Colonic mucosa (tissue), 4 donors: ENCODE measurements at regions not wholly inside any gene's neighbourhood (a gene's known extent, or its start where the extent isn't known, plus 50 kb on each side); places are given as distances from the start of the nearest gene placed in this dataset.

Experiments used
- DNase-seq: peaks from one replicate; pipeline ENCODE4 v3.0.0-alpha.2; 2020
- H3K27ac ChIP-seq: fragments of 200-600 bp; one replicate; pipeline ENCODE4 v1.8.0; 2021
- H3K27me3 ChIP-seq: fragments of 200-600 bp; one replicate; pipeline ENCODE4 v1.8.0; 2021
- H3K36me3 ChIP-seq: fragments of 200-600 bp; one replicate; pipeline ENCODE4 v1.8.0; 2021
- H3K4me1 ChIP-seq: fragments of 200-600 bp; one replicate; pipeline ENCODE4 v1.8.0; 2021; ENCODE audit warnings: mild to moderate bottlenecking
- H3K4me3 ChIP-seq: fragments of 200-600 bp; one replicate; pipeline ENCODE4 v1.8.0; 2021
- H3K9ac ChIP-seq, 2 donors: one replicate each; pipeline ENCODE4 v1.7.0; 2013; ENCODE audit warnings: control low read depth in 2 of 2, low read depth in 2 of 2, low read length in 2 of 2
- H3K9me3 ChIP-seq: fragments of 200-600 bp; one replicate; pipeline ENCODE4 v1.8.0; 2021
- CTCF ChIP-seq: fragments of 200-600 bp; IDR thresholded peaks from one replicate; pipeline ENCODE4 v1.8.0; 2022; ENCODE audit warnings: antibody characterized with exemption, mild to moderate bottlenecking
- intact Hi-C: fragments of 100-400 bp; cut with DNase I; formaldehyde crosslinking; loops from one replicate; pipeline ENCODE4 v1.14.1; 2022
- donor health status: healthy.
- donor health status: DM: no; HTN: no; CAD: no.
- donor health status: DM: no; HTN: no; CAD: no.

GRCh38 chr21:16074950-16075489, 345.2 kb downstream of the USP25 start:
- Histone ChIP-seq H3K4me1 (no peaks in the 10 kb centered on the region), H3K36me3 (no peaks in the 10 kb centered on the region), H3K27me3 (no peaks in the 10 kb centered on the region), H3K9me3 (no peaks in the 10 kb centered on the region), H3K4me3 (no peak overlapping the region), H3K9ac (no peak overlapping the region), H3K27ac (no peak overlapping the region)
- intact Hi-C loops: loop anchor here (10.0 kb wide), 1 partner anchor 260 kb away; no protein-coding TSS in a partner anchor
- no peak for DNase-seq
- no peak for TF ChIP-seq CTCF

GRCh38 chr21:16075649-16076282, 346.0 kb downstream of the USP25 start:
- Histone ChIP-seq H3K9me3 (no peaks in the 10 kb centered on the region), H3K36me3 (no peaks in the 10 kb centered on the region), H3K4me1 (no peaks in the 10 kb centered on the region), H3K27ac (no peak overlapping the region), H3K4me3 (no peak overlapping the region), H3K27me3 (no peaks in the 10 kb centered on the region), H3K9ac (no peak overlapping the region)
- intact Hi-C loops: loop anchor here (10.0 kb wide), 1 partner anchor 259 kb away; no protein-coding TSS in a partner anchor
- no peak for DNase-seq
- no peak for TF ChIP-seq CTCF

GRCh38 chr21:16076465-16076864, 346.7 kb downstream of the USP25 start:
- intact Hi-C loops: loop anchor here (10.0 kb wide), 1 partner anchor 258 kb away; no protein-coding TSS in a partner anchor
- Histone ChIP-seq H3K4me1 (no peaks in the 10 kb centered on the region), H3K27ac (no peak overlapping the region), H3K9me3 (no peaks in the 10 kb centered on the region), H3K36me3 (no peaks in the 10 kb centered on the region), H3K4me3 (no peak overlapping the region), H3K9ac (no peak overlapping the region), H3K27me3 (no peaks in the 10 kb centered on the region)
- no peak for DNase-seq
- no peak for TF ChIP-seq CTCF

- Histone ChIP-seq H3K4me1 (no peaks in the 10 kb centered on the region), H3K9me3 (no peaks in the 10 kb centered on the region), H3K9ac (no peak overlapping the region), H3K36me3 (no peaks in the 10 kb centered on the region), H3K27me3 (no peaks in the 10 kb centered on the region), H3K4me3 (no peak overlapping the region), H3K27ac (no peak overlapping the region)
- TF ChIP-seq CTCF: no peak
- DNase-seq: no peak
- intact Hi-C loops: loop anchor here (10.0 kb wide), 1 partner anchor 256 kb away; no protein-coding TSS in a partner anchor
Measured at GRCh38 chr21:16078382-16078781, 348.6 kb downstream of the USP25 start.

- Histone ChIP-seq H3K9me3 (no peaks in the 10 kb centered on the region), H3K36me3 (no peaks in the 10 kb centered on the region), H3K4me1 (no peaks in the 10 kb centered on the region), H3K4me3 (no peak overlapping the region), H3K9ac (no peak overlapping the region), H3K27ac (no peak overlapping the region), H3K27me3 (no peaks in the 10 kb centered on the region)
- intact Hi-C loops: loop anchor here (10.0 kb wide), 1 partner anchor 255 kb away; no protein-coding TSS in a partner anchor
- no peak for TF ChIP-seq CTCF
- DNase-seq: no peak
Measured at GRCh38 chr21:16079830-16080229, 350.0 kb downstream of the USP25 start.
